ENCODE measurements at regions not wholly inside any gene's neighbourhood (a gene's known extent, or its start where the extent isn't known, plus 50 kb on each side); places are given as distances from the start of the nearest gene placed in this dataset.
"Not testable (repeated sequence)": the region's sequence is repeated elsewhere in the genome, so short reads cannot be mapped to it uniquely, and the experiment has no call there.

- ChIA-PET POLR2A (no interaction called here), CTCF (no interaction called here)
- DNase-seq (ENCODE audit: low read depth, low spot score), result no peak
Observed at GRCh38 chr2:16925145-16925544, 259.5 kb upstream of the CYRIA start.

GRCh38 chr2:16915341-16915755, 249.7 kb upstream of the CYRIA start:
- H3K4me1 ChIP-seq (ENCODE audit: control insufficient read depth in 1 of 2, insufficient read depth in 2 of 2, low read length in 2 of 2); H3K4me3 ChIP-seq (replicated peaks in 1 of 2; ENCODE audit: low read depth in 1 of 2, low read length in 2 of 2); H3K9ac ChIP-seq (ENCODE audit: low read length); H3K27me3 ChIP-seq (ENCODE audit: insufficient read depth, low read length); H4K20me1 ChIP-seq (ENCODE audit: insufficient read depth); POLR2A ChIA-PET; ATAC-seq; intact Hi-C loops (cut with micrococcal nuclease); H3K27ac ChIP-seq (ENCODE audit: low read depth, low read length); H3K9me2 ChIP-seq (ENCODE audit: insufficient read depth); CTCF ChIA-PET; RAD21 ChIA-PET (ENCODE audit: low non-redundant PET in 1 of 2, low total read pairs in 2 of 2, uncharacterized antibody in 2 of 2, unreplicated experiment in 2 of 2); DNase-seq (ENCODE audit: low read depth, low spot score); BruUV-seq (replicated peaks); H3K4me2 ChIP-seq (ENCODE audit: low read length); H3K79me2 ChIP-seq (ENCODE audit: insufficient read depth, low read length); H3K9me3 ChIP-seq (ENCODE audit: control insufficient read depth in 1 of 2, insufficient read depth in 1 of 2, low read depth in 1 of 2, low read length in 2 of 2); H3K36me3 ChIP-seq (ENCODE audit: control insufficient read depth in 1 of 2, insufficient read depth in 2 of 2, low read length in 2 of 2); H2AFZ ChIP-seq (ENCODE audit: low read depth, low read length, poor library complexity, severe bottlenecking): not testable (repeated sequence)

More at GRCh38 chr2:16925145-16925544, 259.5 kb upstream of the CYRIA start:
- no peak for TF ChIP-seq EGR1 (IDR thresholded peaks at IDR 0.05; ENCODE audit: low read depth)
- TF ChIP-seq REST (IDR thresholded peaks at IDR 0.05; ENCODE audit: low read depth), result no peak
- no peak for TF ChIP-seq SP1 (IDR thresholded peaks at IDR 0.05; ENCODE audit: low read depth)
- TF ChIP-seq JUND (IDR thresholded peaks at IDR 0.05), result no peak
- no peak for TF ChIP-seq CTCF (IDR thresholded peaks at IDR 0.05 in 2 of 3, conservative IDR thresholded peaks at IDR 0.05 in 1 of 3; ENCODE audit: borderline replicate concordance in 1 of 3, insufficient read depth in 1 of 3, low read depth in 2 of 3, low read length in 2 of 3)
- no peak for TF ChIP-seq ELF1 (IDR thresholded peaks at IDR 0.05; ENCODE audit: borderline replicate concordance, low read depth)
- Histone ChIP-seq H3K27me3 (ENCODE audit: insufficient read depth, low read length) (peaks cover 4% of the 10 kb centered on the region), H3K9me3 (ENCODE audit: control insufficient read depth in 1 of 2, insufficient read depth in 1 of 2, low read depth in 1 of 2, low read length in 2 of 2) (no peaks in the 10 kb centered on the region), H3K4me3 (replicated peaks in 1 of 2; ENCODE audit: low read depth in 1 of 2, low read length in 2 of 2) (no peak overlapping the region), H4K20me1 (ENCODE audit: insufficient read depth) (no peaks in the 10 kb centered on the region), H3K4me2 (ENCODE audit: low read length) (no peak overlapping the region), H3K4me1 (ENCODE audit: control insufficient read depth in 1 of 2, insufficient read depth in 2 of 2, low read length in 2 of 2) (no peaks in the 10 kb centered on the region), H3K27ac (ENCODE audit: low read depth, low read length) (no peak overlapping the region), H3K9ac (ENCODE audit: low read length) (no peak overlapping the region), H3K36me3 (ENCODE audit: control insufficient read depth in 1 of 2, insufficient read depth in 2 of 2, low read length in 2 of 2) (no peaks in the 10 kb centered on the region), H2AFZ (ENCODE audit: low read depth, low read length, poor library complexity, severe bottlenecking) (no peak overlapping the region), H3K9me2 (ENCODE audit: insufficient read depth) (no peaks in the 10 kb centered on the region), H3K79me2 (ENCODE audit: insufficient read depth, low read length) (no peaks in the 10 kb centered on the region)
- intact Hi-C loops (cut with micrococcal nuclease), result no loop called here
- BruUV-seq (replicated peaks), result no TSS peak
- RAD21 ChIA-PET (ENCODE audit: low non-redundant PET in 1 of 2, low total read pairs in 2 of 2, uncharacterized antibody in 2 of 2, unreplicated experiment in 2 of 2), result no interaction called here
- no peak for ATAC-seq

Data from HCT116 (cell line).